ENCODE measurements at regions not wholly inside any gene's neighbourhood (a gene's known extent, or its start where the extent isn't known, plus 50 kb on each side); places are given as distances from the start of the nearest gene placed in this dataset.

DNA sequence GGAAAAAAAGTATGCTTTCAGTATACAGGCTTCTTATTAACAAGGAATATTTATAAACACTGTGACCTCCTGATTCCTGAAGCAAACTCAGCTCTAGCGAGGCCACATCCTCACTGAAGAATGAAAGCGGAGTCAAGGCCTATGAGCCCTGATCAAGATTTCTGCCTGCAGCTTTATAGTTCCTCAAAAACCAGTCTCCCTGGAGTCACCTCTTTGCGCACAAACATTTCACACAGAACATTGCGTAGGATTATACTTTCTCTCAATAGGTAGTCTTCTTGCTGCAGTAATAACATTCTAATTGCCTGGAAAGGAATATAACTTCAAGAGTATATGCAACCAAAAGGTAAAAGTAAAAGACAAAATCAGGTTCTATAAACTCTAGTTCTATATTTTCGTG, 62.9 kb downstream of the SLC24A2 start:
- no peak for TF ChIP-seq RAD21 (IDR thresholded peaks at IDR 0.05; ENCODE audit: insufficient read depth, low read depth, low read length)
- TF ChIP-seq SP1 (IDR thresholded peaks at IDR 0.05; ENCODE audit: low read depth, low read length) = no peak
- TF ChIP-seq NFYA (IDR thresholded peaks at IDR 0.05; ENCODE audit: borderline replicate concordance, low read depth, low read length) = no peak
- no peak for TF ChIP-seq JUNB (IDR thresholded peaks at IDR 0.05)
- TF ChIP-seq, protein P1, sequence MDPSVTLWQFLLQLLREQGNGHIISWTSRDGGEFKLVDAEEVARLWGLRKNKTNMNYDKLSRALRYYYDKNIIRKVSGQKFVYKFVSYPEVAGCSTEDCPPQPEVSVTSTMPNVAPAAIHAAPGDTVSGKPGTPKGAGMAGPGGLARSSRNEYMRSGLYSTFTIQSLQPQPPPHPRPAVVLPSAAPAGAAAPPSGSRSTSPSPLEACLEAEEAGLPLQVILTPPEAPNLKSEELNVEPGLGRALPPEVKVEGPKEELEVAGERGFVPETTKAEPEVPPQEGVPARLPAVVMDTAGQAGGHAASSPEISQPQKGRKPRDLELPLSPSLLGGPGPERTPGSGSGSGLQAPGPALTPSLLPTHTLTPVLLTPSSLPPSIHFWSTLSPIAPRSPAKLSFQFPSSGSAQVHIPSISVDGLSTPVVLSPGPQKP (IDR thresholded peaks at IDR 0.05; ENCODE audit: low read depth, low read length) = no peak
- TF ChIP-seq SREBF2 (IDR thresholded peaks at IDR 0.05; ENCODE audit: low read length) = no peak
- TF ChIP-seq, protein P2, sequence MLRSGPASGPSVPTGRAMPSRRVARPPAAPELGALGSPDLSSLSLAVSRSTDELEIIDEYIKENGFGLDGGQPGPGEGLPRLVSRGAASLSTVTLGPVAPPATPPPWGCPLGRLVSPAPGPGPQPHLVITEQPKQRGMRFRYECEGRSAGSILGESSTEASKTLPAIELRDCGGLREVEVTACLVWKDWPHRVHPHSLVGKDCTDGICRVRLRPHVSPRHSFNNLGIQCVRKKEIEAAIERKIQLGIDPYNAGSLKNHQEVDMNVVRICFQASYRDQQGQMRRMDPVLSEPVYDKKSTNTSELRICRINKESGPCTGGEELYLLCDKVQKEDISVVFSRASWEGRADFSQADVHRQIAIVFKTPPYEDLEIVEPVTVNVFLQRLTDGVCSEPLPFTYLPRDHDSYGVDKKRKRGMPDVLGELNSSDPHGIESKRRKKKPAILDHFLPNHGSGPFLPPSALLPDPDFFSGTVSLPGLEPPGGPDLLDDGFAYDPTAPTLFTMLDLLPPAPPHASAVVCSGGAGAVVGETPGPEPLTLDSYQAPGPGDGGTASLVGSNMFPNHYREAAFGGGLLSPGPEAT (IDR thresholded peaks at IDR 0.05; ENCODE audit: low read depth) = no peak
- TF ChIP-seq, protein P3, sequence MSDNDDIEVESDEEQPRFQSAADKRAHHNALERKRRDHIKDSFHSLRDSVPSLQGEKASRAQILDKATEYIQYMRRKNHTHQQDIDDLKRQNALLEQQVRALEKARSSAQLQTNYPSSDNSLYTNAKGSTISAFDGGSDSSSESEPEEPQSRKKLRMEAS (IDR thresholded peaks at IDR 0.05; ENCODE audit: low read depth, low read length) = no peak
- no peak for TF ChIP-seq MEF2A (IDR thresholded peaks at IDR 0.05; ENCODE audit: insufficient read depth, low read depth, low read length)
- no peak for TF ChIP-seq NRF1 (conservative IDR thresholded peaks at IDR 0.05; ENCODE audit: low read depth, low read length)
- TF ChIP-seq POLR2AphosphoS2 (IDR thresholded peaks at IDR 0.05; ENCODE audit: low read depth, low read length) = no peak
- no peak for TF ChIP-seq MXI1 (IDR thresholded peaks at IDR 0.05; ENCODE audit: low read depth, low read length)
- no peak for TF ChIP-seq CREM (IDR thresholded peaks at IDR 0.05; ENCODE audit: low read depth)
- TF ChIP-seq SMARCA5 (IDR thresholded peaks at IDR 0.05) = no peak
- TF ChIP-seq TCF12 (IDR thresholded peaks at IDR 0.05; ENCODE audit: low read depth, low read length) = no peak
- no peak for TF ChIP-seq PML (IDR thresholded peaks at IDR 0.05; ENCODE audit: low read length)
- ChIA-PET CTCF (no interaction called here), SMC1A (ENCODE audit: uncharacterized antibody, unreplicated experiment) (no interaction called here), POLR2A (no interaction called here), RAD21 (ENCODE audit: unreplicated experiment) (no interaction called here)
- in situ Hi-C loops (cut with MboI) = no loop called here
- FAIRE-seq (no peak), ATAC-seq (no peak), DNase-seq (ENCODE audit: low read depth, low spot score) (no peak)
- Histone ChIP-seq H2AFZ (ENCODE audit: control insufficient read depth, low read depth, low read length) (no peak overlapping the region), H3K4me2 (ENCODE audit: control insufficient read depth, insufficient read depth) (no peak overlapping the region), H3K27ac (ENCODE audit: control insufficient read depth, insufficient read depth) (no peak overlapping the region), H4K20me1 (ENCODE audit: control insufficient read depth, insufficient read depth) (no peaks in the 10 kb centered on the region), H3K36me3 (ENCODE audit: control insufficient read depth in 2 of 2, insufficient read depth in 2 of 2, low read length in 1 of 2) (no peaks in the 10 kb centered on the region), H3K27me3 (replicated peaks in 1 of 2; ENCODE audit: control insufficient read depth in 2 of 2, insufficient read depth in 2 of 2, low read length in 1 of 2) (no peaks in the 10 kb centered on the region), H3K79me2 (ENCODE audit: control insufficient read depth, insufficient read depth, low read length) (no peaks in the 10 kb centered on the region), H3K4me1 (ENCODE audit: control insufficient read depth, insufficient read depth, low read length) (no peaks in the 10 kb centered on the region), H3K4me3 (no peak overlapping the region), H3K9ac (ENCODE audit: control insufficient read depth, insufficient read depth, low read length) (no peak overlapping the region), H3K9me3 (replicated peaks; ENCODE audit: control insufficient read depth, insufficient read depth, low read length) (no peaks in the 10 kb centered on the region)
- no TSS peak for BruUV-seq (replicated peaks)
- intact Hi-C loops (cut with micrococcal nuclease; ENCODE audit: unreplicated experiment) = loop anchor here (5.0 to 10.0 kb wide), 3 partner anchors 51 to 149 kb away; no protein-coding TSS in a partner anchor
- 49% methylated on average over 5 of the region's 5 CpGs for WGBS (ENCODE audit: insufficient coverage, insufficient replicate concordance, low lambda C conversion rate, missing lambda C conversion rate)
